IMR-90 (cell line): ENCODE measurements at regions not wholly inside any gene's neighbourhood (a gene's known extent, or its start where the extent isn't known, plus 50 kb on each side); places are given as distances from the start of the nearest gene placed in this dataset.

ENCODE experiments used
- ATAC-seq: fragments of 200-7000 bp; cut with Tn5 transposase; 2 replicates; pipeline ENCODE4 v1.9.1; 2020; ENCODE audit warnings: low read depth, mild to moderate bottlenecking, moderate library complexity
- BruUV-seq: library from RNA; stranded (reverse); fragments of 400-500 nt; replicated peaks from 2 replicates; lab custom pipeline; 2021; lab: Mats Ljungman, UMichigan
- CTCF ChIA-PET: fragments of 300-600 bp; formaldehyde crosslinking; extraction: SDS; loops from one replicate; lab custom pipeline; 2021; ENCODE audit warnings: antibody characterized with exemption; lab: Yijun Ruan, JAX
- POLR2A ChIA-PET: fragments of 300-600 bp; sonication (Branson Sonifier 250); formaldehyde crosslinking; loops from one replicate; lab custom pipeline; 2022; ENCODE audit warnings: antibody characterized with exemption; ENCODE audit not compliant: unreplicated experiment; lab: Charles Lee
- DNase-seq: peaks from one replicate; pipeline ENCODE4 v3.0.0; 2013
- H2AFZ ChIP-seq: replicated peaks from 2 replicates; pipeline ENCODE3; 2013; ENCODE audit warnings: low read length, mild to moderate bottlenecking; ENCODE audit not compliant: poor library complexity
- H2AK5ac ChIP-seq: 2 replicates; pipeline ENCODE4 v1.6.1; 2013; ENCODE audit warnings: low read depth, low read length, inconsistent platforms
- H2AK9ac ChIP-seq: replicated peaks from 2 replicates; pipeline ENCODE3; 2013; ENCODE audit warnings: mild to moderate bottlenecking, low read depth, low read length, moderate library complexity; ENCODE audit not compliant: poor library complexity
- H2BK120ac ChIP-seq: 2 replicates; pipeline ENCODE4 v1.6.1; 2013; ENCODE audit warnings: low read depth, low read length, inconsistent platforms
- H2BK15ac ChIP-seq: 3 replicates; pipeline ENCODE4 v1.6.1; 2013; ENCODE audit warnings: low read depth, low read length, inconsistent platforms
- H2BK20ac ChIP-seq: 2 replicates; pipeline ENCODE4 v1.6.1; 2013; ENCODE audit warnings: low read depth, mild to moderate bottlenecking, inconsistent platforms, low read length, moderate library complexity
- H2BK5ac ChIP-seq: 2 replicates; pipeline ENCODE4 v1.6.1; 2013; ENCODE audit warnings: mild to moderate bottlenecking, low read depth, low read length, inconsistent platforms; ENCODE audit not compliant: poor library complexity, severe bottlenecking
- H3K14ac ChIP-seq: replicated peaks from 2 replicates; pipeline ENCODE4 v1.6.1; 2013; ENCODE audit warnings: low read depth, low read length, inconsistent platforms
- H3K18ac ChIP-seq: 2 replicates; pipeline ENCODE4 v1.6.1; 2013; ENCODE audit warnings: low read depth, low read length, control low read depth
- H3K23ac ChIP-seq: 2 replicates; pipeline ENCODE4 v1.6.1; 2013; ENCODE audit warnings: low read depth, low read length, inconsistent platforms
- H3K27ac ChIP-seq: 2 replicates; pipeline ENCODE4 v1.5.1; 2013; ENCODE audit warnings: mild to moderate bottlenecking, control low read depth, low read length; ENCODE audit not compliant: insufficient read depth
- H3K27me3 ChIP-seq: 2 replicates; pipeline ENCODE4 v1.6.1; 2013; ENCODE audit warnings: low read length; ENCODE audit not compliant: control insufficient read depth, insufficient read depth
- H3K36me3 ChIP-seq: 2 replicates; pipeline ENCODE4 v1.6.1; 2013; ENCODE audit warnings: low read length, mixed read lengths; ENCODE audit not compliant: control insufficient read depth, insufficient read depth
- H3K4ac ChIP-seq: 2 replicates; pipeline ENCODE4 v1.6.1; 2013; ENCODE audit warnings: low read depth, low read length, inconsistent platforms
- H3K4me1 ChIP-seq: 2 replicates; pipeline ENCODE4 v1.6.1; 2013; ENCODE audit warnings: low read length, mixed read lengths; ENCODE audit not compliant: control insufficient read depth, insufficient read depth
- H3K4me2 ChIP-seq: 2 replicates; pipeline ENCODE4 v1.6.1; 2013; ENCODE audit warnings: low read depth, mild to moderate bottlenecking, control low read depth, low read length, moderate library complexity
- H3K4me3 ChIP-seq: 2 replicates; pipeline ENCODE4 v1.5.1; 2013; ENCODE audit warnings: low read depth, mild to moderate bottlenecking, control low read depth, low read length, moderate library complexity; ENCODE audit not compliant: insufficient read depth
- H3K56ac ChIP-seq: 2 replicates; pipeline ENCODE4 v1.6.1; 2013; ENCODE audit warnings: low read length, inconsistent platforms; ENCODE audit not compliant: insufficient read depth; ENCODE audit errors: extremely low read depth
- H3K79me1 ChIP-seq, 2 experiments: 2 replicates each; pipeline ENCODE4 v1.6.1; 2013; ENCODE audit warnings: low read length in 2 of 2, inconsistent platforms in 1 of 2, low read depth in 1 of 2
- H3K9ac ChIP-seq: 2 replicates; pipeline ENCODE4 v1.6.1; 2013; ENCODE audit warnings: low read depth, low read length, control low read depth
- H3K9me1 ChIP-seq: 2 replicates; pipeline ENCODE4 v1.6.1; 2013; ENCODE audit warnings: low read length, inconsistent platforms; ENCODE audit not compliant: insufficient read depth
- H3K9me3 ChIP-seq: 2 replicates; pipeline ENCODE4 v1.6.1; 2013; ENCODE audit warnings: low read length; ENCODE audit not compliant: control insufficient read depth, insufficient read depth
- H4K20me1 ChIP-seq: 2 replicates; pipeline ENCODE4 v1.6.1; 2013; ENCODE audit warnings: low read length, inconsistent platforms; ENCODE audit not compliant: insufficient read depth
- H4K5ac ChIP-seq: 2 replicates; pipeline ENCODE4 v1.6.1; 2013; ENCODE audit warnings: mild to moderate bottlenecking, low read depth, low read length, control low read depth
- H4K8ac ChIP-seq, 2 experiments: 2 replicates each; pipeline ENCODE4 v1.6.1; 2013; ENCODE audit warnings: low read depth in 2 of 2, low read length in 2 of 2, control low read depth in 1 of 2, inconsistent platforms in 1 of 2
- H4K91ac ChIP-seq: 2 replicates; pipeline ENCODE4 v1.6.1; 2013; ENCODE audit warnings: low read depth, low read length, inconsistent platforms; ENCODE audit not compliant: insufficient read depth
- CHD1 ChIP-seq: IDR thresholded peaks from 2 replicates; pipeline ENCODE4 v1.6.1; 2012; ENCODE audit warnings: low read depth, low read length, improper control_type of control experiment
- MXI1 ChIP-seq: IDR thresholded peaks from 2 replicates; pipeline ENCODE4 v1.6.1; 2012; ENCODE audit warnings: low read depth, mild to moderate bottlenecking, low read length, moderate library complexity, borderline replicate concordance
- WGBS, 2 experiments: methylation state at CpG; one replicate each; pipeline versions ENCODE4 v1.1.5 to v1.1.7; 2013; ENCODE audit warnings: missing lambda C conversion rate in 2 of 2; ENCODE audit not compliant: insufficient read length in 1 of 2; ENCODE audit errors: extremely low coverage in 2 of 2; 5-methylcytosine and 5-hydroxymethylcytosine counted together
- dilution Hi-C: fragments of 300-500 bp; cut with HindIII; formaldehyde crosslinking; loops from one replicate; pipeline ENCODE4 v1.14.3; 2018; ENCODE audit warnings: low sequenced_read_pairs; ENCODE audit not compliant: unreplicated experiment
- in situ Hi-C: fragments of 300-500 bp; cut with MboI; formaldehyde crosslinking; loops from 3 replicates; pipeline ENCODE4 v1.14.3; 2019; ENCODE audit warnings: low sequenced_read_pairs, inconsistent platforms, mixed read lengths
- intact Hi-C: fragments of 100-400 bp; cut with micrococcal nuclease; formaldehyde crosslinking; loops from 2 replicates; pipeline ENCODE4 v1.10.0; 2022

DNA sequence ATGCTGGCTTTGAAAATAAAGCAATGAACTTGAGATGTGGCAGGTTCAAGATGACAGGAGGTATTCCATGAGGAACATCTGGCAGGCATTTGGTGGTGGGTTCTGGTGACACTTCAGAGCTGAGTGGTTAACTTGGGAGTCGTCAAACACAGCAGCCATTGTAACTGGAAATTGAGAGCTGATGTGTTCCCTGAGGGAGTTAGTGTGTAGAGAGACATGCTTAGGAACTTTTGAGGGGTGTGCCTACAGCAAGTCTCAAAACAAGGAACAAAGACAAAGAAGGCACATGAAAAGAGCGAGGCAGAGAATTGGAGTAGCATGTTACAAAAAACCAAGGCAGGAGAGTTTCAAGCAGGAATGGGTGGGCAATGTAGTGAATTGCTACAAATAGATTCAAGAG, 53.9 kb upstream of the KL start:
- DNase-seq (no peak), ATAC-seq (no peak)
- H3K27me3 ChIP-seq, result peaks cover 12% of the 10 kb centered on the region
- no peak overlapping the region for H3K27ac ChIP-seq
- no peak overlapping the region for H3K4ac ChIP-seq
- no peak overlapping the region for H2BK20ac ChIP-seq
- H2BK15ac ChIP-seq, result no peak overlapping the region
- H4K5ac ChIP-seq, result no peak overlapping the region
- H3K9me1 ChIP-seq, result no peaks in the 10 kb centered on the region
- H4K20me1 ChIP-seq, result no peaks in the 10 kb centered on the region
- H3K9ac ChIP-seq, result no peak overlapping the region
- H4K8ac ChIP-seq, result no peak overlapping the region
- TF ChIP-seq CHD1 (no peak), MXI1 (no peak)
- H3K4me1 ChIP-seq, result no peaks in the 10 kb centered on the region
- H2AK9ac ChIP-seq, result no peak overlapping the region
- no peaks in the 10 kb centered on the region for H3K79me1 ChIP-seq
- H3K23ac ChIP-seq, result no peak overlapping the region
- no peak overlapping the region for H3K4me2 ChIP-seq
- H3K4me3 ChIP-seq, result no peak overlapping the region
- H3K56ac ChIP-seq, result no peak overlapping the region
- 40% methylated on average over 2 of the region's 2 CpGs; no CpG with 5 or more reads in 1 of the 2 experiments for WGBS, 2 experiments
- intact Hi-C loops (no loop called here), in situ Hi-C loops (no loop called here), dilution Hi-C loops (no loop called here)
- no peak overlapping the region for H2BK5ac ChIP-seq
- H3K9me3 ChIP-seq, result no peaks in the 10 kb centered on the region
- no TSS peak for BruUV-seq
- no peak overlapping the region for H2BK120ac ChIP-seq
- no peak overlapping the region for H3K18ac ChIP-seq
- H4K91ac ChIP-seq, result no peak overlapping the region
- ChIA-PET POLR2A (no interaction called here), CTCF (no interaction called here)
- no peak overlapping the region for H2AK5ac ChIP-seq
- H3K14ac ChIP-seq, result no peak overlapping the region
- no peak overlapping the region for H2AFZ ChIP-seq
- H3K36me3 ChIP-seq, result no peaks in the 10 kb centered on the region
